ENCODE measurements at regions not wholly inside any gene's neighbourhood (a gene's known extent, or its start where the extent isn't known, plus 50 kb on each side); places are given as distances from the start of the nearest gene placed in this dataset.

GRCh38 chr5:111002036-111002435 is 69.5 kb upstream of the TSLP start:
- no peak overlapping the region for H3K4me3 ChIP-seq (ENCODE audit: low read length)
- no peak for DNase-seq (ENCODE audit: low read depth)
- no peak for TF ChIP-seq CTCF (conservative IDR thresholded peaks at IDR 0.05; ENCODE audit: low read depth, low read length)

- no peak for DNase-seq (ENCODE audit: low read depth)
- no peak overlapping the region for H3K4me3 ChIP-seq (ENCODE audit: low read length)
- no peak for TF ChIP-seq CTCF (conservative IDR thresholded peaks at IDR 0.05; ENCODE audit: low read depth, low read length)
Observed at GRCh38 chr5:111003623-111004022, 67.9 kb upstream of the TSLP start.

GRCh38 chr5:111004291-111004690 is 67.2 kb upstream of the TSLP start:
- DNase-seq (ENCODE audit: low read depth): no peak
- TF ChIP-seq CTCF (conservative IDR thresholded peaks at IDR 0.05; ENCODE audit: low read depth, low read length): no peak
- no peak overlapping the region for H3K4me3 ChIP-seq (ENCODE audit: low read length)

- no peak overlapping the region for H3K4me3 ChIP-seq (ENCODE audit: low read length)
- DNase-seq (ENCODE audit: low read depth): no peak
- no peak for TF ChIP-seq CTCF (conservative IDR thresholded peaks at IDR 0.05; ENCODE audit: low read depth, low read length)
Observed at GRCh38 chr5:111010783-111011182, 60.7 kb upstream of the TSLP start.

GRCh38 chr5:111013011-111013410 is 58.5 kb upstream of the TSLP start:
- no peak overlapping the region for H3K4me3 ChIP-seq (ENCODE audit: low read length)
- DNase-seq (ENCODE audit: low read depth): no peak
- no peak for TF ChIP-seq CTCF (conservative IDR thresholded peaks at IDR 0.05; ENCODE audit: low read depth, low read length)

GRCh38 chr5:111016801-111017200 is 54.7 kb upstream of the TSLP start:
- no peak for TF ChIP-seq CTCF (conservative IDR thresholded peaks at IDR 0.05; ENCODE audit: low read depth, low read length)
- H3K4me3 ChIP-seq (ENCODE audit: low read length): no peak overlapping the region
- DNase-seq (ENCODE audit: low read depth): no peak

- DNase-seq (ENCODE audit: low read depth): no peak
- H3K4me3 ChIP-seq (ENCODE audit: low read length): no peak overlapping the region
- TF ChIP-seq CTCF (conservative IDR thresholded peaks at IDR 0.05; ENCODE audit: low read depth, low read length): no peak
Observed at GRCh38 chr5:111017731-111018130, 53.8 kb upstream of the TSLP start.

All from retinal pigment epithelial cell (primary cell).